Neural progenitor cell (in vitro differentiated cells): ENCODE measurements at regions not wholly inside any gene's neighbourhood (a gene's known extent, or its start where the extent isn't known, plus 50 kb on each side); places are given as distances from the start of the nearest gene placed in this dataset.

ENCODE experiments used
- DNase-seq: peaks from one replicate; pipeline ENCODE4 v3.0.0-alpha.2; 2016; ENCODE audit warnings: low spot score
- H2AFZ ChIP-seq: fragments of 200-600 bp; sonication (generic); replicated peaks from 2 replicates; pipeline ENCODE4 v1.6.1; 2016; ENCODE audit warnings: antibody characterized with exemption
- H3F3A ChIP-seq: fragments of 200-600 bp; sonication (generic); 2 replicates; pipeline ENCODE4 v1.6.1; 2016; ENCODE audit warnings: antibody characterized with exemption, low read depth
- H3K27ac ChIP-seq: fragments of 200-600 bp; sonication (generic); 2 replicates; pipeline ENCODE4 v1.5.1; 2016; ENCODE audit warnings: mild to moderate bottlenecking
- H3K27me3 ChIP-seq: fragments of 200-600 bp; sonication (generic); 2 replicates; pipeline ENCODE4 v1.6.1; 2016; ENCODE audit warnings: mild to moderate bottlenecking, moderate library complexity
- H3K36me3 ChIP-seq: fragments of 200-600 bp; sonication (generic); 2 replicates; pipeline ENCODE4 v1.5.1; 2016
- H3K4me1 ChIP-seq: fragments of 200-600 bp; sonication (generic); 2 replicates; pipeline ENCODE4 v1.6.1; 2016; ENCODE audit warnings: mixed run types
- H3K4me2 ChIP-seq: fragments of 200-600 bp; sonication (generic); 2 replicates; pipeline ENCODE4 v1.6.1; 2016
- H3K4me3 ChIP-seq: fragments of 200-600 bp; sonication (generic); 2 replicates; pipeline ENCODE4 v1.5.1; 2016
- H3K79me2 ChIP-seq: fragments of 200-600 bp; sonication (generic); 2 replicates; pipeline ENCODE4 v1.6.1; 2016; ENCODE audit warnings: low read depth
- H3K9ac ChIP-seq: fragments of 200-600 bp; sonication (generic); 2 replicates; pipeline ENCODE4 v1.6.1; 2016
- H3K9me3 ChIP-seq: fragments of 200-600 bp; sonication (generic); 2 replicates; pipeline ENCODE4 v1.5.1; 2016; ENCODE audit warnings: low read depth
- H4K20me1 ChIP-seq: fragments of 200-600 bp; sonication (generic); 2 replicates; pipeline ENCODE4 v1.6.1; 2016; ENCODE audit warnings: low read depth
- H3K27ac Mint-ChIP-seq: 3 replicates; pipeline ENCODE4 v1.8.0; 2021; ENCODE audit warnings: mixed read lengths
- H3K27me3 Mint-ChIP-seq: 2 replicates; pipeline ENCODE4 v1.8.0; 2022; ENCODE audit warnings: low read depth, mild to moderate bottlenecking, inconsistent platforms, moderate library complexity, mixed read lengths; ENCODE audit not compliant: insufficient read depth
- H3K36me3 Mint-ChIP-seq: 3 replicates; pipeline ENCODE4 v1.8.0; 2021; ENCODE audit warnings: mixed read lengths
- H3K4me1 Mint-ChIP-seq: 3 replicates; pipeline ENCODE4 v1.8.0; 2021; ENCODE audit warnings: mixed read lengths
- H3K4me3 Mint-ChIP-seq: 3 replicates; pipeline ENCODE4 v1.8.0; 2021; ENCODE audit warnings: mild to moderate bottlenecking, moderate library complexity, mixed read lengths
- H3K9me3 Mint-ChIP-seq: 3 replicates; pipeline ENCODE4 v1.8.0; 2020; ENCODE audit warnings: mixed read lengths
- EZH2 ChIP-seq: fragments of 200-600 bp; sonication (generic); IDR thresholded peaks from 2 replicates; pipeline ENCODE4 v1.6.1; 2017; ENCODE audit warnings: antibody characterized with exemption, mild to moderate bottlenecking, moderate library complexity
- EZH2phosphoT487 ChIP-seq: fragments of 200-600 bp; sonication (generic); IDR thresholded peaks from 2 replicates; pipeline ENCODE4 v1.6.1; 2017; ENCODE audit warnings: antibody characterized with exemption
- TF ChIP-seq, protein P1 (sequence below): fragments of 200-600 bp; sonication (generic); IDR thresholded peaks from 2 replicates; pipeline ENCODE4 v1.5.1; 2017; ENCODE audit warnings: antibody characterized with exemption, mild to moderate bottlenecking

DNA sequence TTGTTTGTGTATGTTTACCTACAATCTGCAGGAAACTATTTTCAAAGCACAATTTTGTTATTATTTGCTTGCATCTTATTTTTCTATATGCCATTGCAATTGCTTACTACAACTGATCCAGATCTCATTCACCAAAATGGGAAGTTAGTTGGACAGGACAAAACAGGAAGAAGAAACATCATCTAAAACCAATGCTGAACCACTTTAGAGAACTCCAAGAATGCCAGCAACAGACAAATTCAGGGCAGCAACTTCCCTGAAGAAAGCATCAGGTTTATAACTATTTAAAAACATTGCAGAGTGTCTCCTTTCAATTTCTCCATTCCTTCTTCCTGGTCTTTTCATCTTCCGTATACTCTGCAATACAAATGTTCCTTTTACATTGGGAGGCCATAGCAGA lies 82.4 kb upstream of the SMYD2 start:
- Histone ChIP-seq H3K9ac (no peak overlapping the region), H4K20me1 (peaks cover 1% of the 10 kb centered on the region), H3K36me3 (no peaks in the 10 kb centered on the region), H3K79me2 (no peaks in the 10 kb centered on the region), H3K4me3 (no peak overlapping the region), H3K9me3 (no peaks in the 10 kb centered on the region), H3K27me3 (peaks cover 5% of the 10 kb centered on the region), H3F3A (peaks cover 9% of the 10 kb centered on the region), H3K27ac (no peak overlapping the region), H3K4me1 (peaks cover 9% of the 10 kb centered on the region), H2AFZ (no peak overlapping the region), H3K4me2 (no peak overlapping the region)
- H3K36me3 Mint-ChIP-seq: peaks cover 3% of the 10 kb centered on the region
- DNase-seq: no peak
- no peak overlapping the region for H3K4me3 Mint-ChIP-seq
- H3K27ac Mint-ChIP-seq: no peak overlapping the region
- peaks cover 13% of the 10 kb centered on the region for H3K27me3 Mint-ChIP-seq
- peaks cover 18% of the 10 kb centered on the region for H3K4me1 Mint-ChIP-seq
- no peak for TF ChIP-seq EZH2phosphoT487
- TF ChIP-seq, protein P1, sequence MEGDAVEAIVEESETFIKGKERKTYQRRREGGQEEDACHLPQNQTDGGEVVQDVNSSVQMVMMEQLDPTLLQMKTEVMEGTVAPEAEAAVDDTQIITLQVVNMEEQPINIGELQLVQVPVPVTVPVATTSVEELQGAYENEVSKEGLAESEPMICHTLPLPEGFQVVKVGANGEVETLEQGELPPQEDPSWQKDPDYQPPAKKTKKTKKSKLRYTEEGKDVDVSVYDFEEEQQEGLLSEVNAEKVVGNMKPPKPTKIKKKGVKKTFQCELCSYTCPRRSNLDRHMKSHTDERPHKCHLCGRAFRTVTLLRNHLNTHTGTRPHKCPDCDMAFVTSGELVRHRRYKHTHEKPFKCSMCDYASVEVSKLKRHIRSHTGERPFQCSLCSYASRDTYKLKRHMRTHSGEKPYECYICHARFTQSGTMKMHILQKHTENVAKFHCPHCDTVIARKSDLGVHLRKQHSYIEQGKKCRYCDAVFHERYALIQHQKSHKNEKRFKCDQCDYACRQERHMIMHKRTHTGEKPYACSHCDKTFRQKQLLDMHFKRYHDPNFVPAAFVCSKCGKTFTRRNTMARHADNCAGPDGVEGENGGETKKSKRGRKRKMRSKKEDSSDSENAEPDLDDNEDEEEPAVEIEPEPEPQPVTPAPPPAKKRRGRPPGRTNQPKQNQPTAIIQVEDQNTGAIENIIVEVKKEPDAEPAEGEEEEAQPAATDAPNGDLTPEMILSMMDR: no peak
- no peak for TF ChIP-seq EZH2
- peaks cover 5% of the 10 kb centered on the region for H3K9me3 Mint-ChIP-seq

DNA sequence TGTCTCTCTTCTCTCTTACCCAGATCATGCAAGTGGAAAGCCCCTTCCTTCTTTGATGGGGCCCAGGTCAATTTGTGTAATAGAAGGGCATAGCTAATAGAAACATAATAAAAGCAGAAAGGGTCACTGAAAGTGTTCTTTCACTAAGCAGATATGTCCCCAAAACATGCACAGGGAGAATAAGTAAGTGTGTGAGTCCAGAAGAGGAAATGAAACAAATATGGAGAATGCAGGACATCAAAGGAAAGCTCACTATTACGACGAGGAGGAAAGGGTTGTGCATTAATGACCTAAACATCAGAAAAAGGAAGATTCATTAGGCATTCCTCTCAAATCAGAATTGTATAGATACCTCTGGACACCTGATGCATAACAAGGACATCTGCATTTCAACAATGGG lies 81.4 kb upstream of the SMYD2 start:
- no peak overlapping the region for H2AFZ ChIP-seq
- H3K36me3 ChIP-seq: no peaks in the 10 kb centered on the region
- Mint-ChIP-seq H3K4me1 (peaks cover 16% of the 10 kb centered on the region), H3K27me3 (peaks cover 7% of the 10 kb centered on the region), H3K4me3 (no peak overlapping the region), H3K27ac (no peak overlapping the region), H3K36me3 (peaks cover 3% of the 10 kb centered on the region), H3K9me3 (peaks cover 5% of the 10 kb centered on the region)
- no peaks in the 10 kb centered on the region for H3K79me2 ChIP-seq
- no peak overlapping the region for H3K4me3 ChIP-seq
- no peak for DNase-seq
- no peaks in the 10 kb centered on the region for H4K20me1 ChIP-seq
- H3F3A ChIP-seq: peaks cover 3% of the 10 kb centered on the region
- TF ChIP-seq, protein P1: no peak
- TF ChIP-seq EZH2 (no peak), EZH2phosphoT487 (no peak)
- H3K27me3 ChIP-seq: peaks cover 5% of the 10 kb centered on the region
- no peak overlapping the region for H3K4me2 ChIP-seq
- H3K4me1 ChIP-seq: peaks cover 6% of the 10 kb centered on the region
- H3K9ac ChIP-seq: no peak overlapping the region
- no peak overlapping the region for H3K27ac ChIP-seq
- H3K9me3 ChIP-seq: no peaks in the 10 kb centered on the region

DNA sequence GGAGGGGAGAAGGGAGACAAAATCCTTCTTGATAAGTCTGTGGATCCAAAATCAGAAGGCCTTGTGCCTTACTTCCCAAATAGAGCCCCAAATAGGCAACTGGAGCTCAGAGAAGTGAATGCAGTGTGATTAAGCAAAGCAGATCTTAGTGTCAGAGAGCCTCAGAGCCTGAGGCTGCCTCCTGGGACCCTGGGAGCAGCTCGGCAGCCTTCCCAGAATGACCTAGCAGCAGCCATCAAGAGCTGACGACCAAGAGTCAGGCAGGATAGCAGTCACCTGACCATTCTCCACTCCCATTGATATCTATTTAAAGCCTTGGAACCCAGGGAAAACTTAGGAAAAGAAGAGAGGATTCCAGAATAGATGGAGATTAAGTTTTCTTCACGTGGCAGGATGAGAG lies 78.0 kb upstream of the SMYD2 start:
- H3K36me3 Mint-ChIP-seq: no peaks in the 10 kb centered on the region
- peaks cover 9% of the 10 kb centered on the region for H3K27me3 Mint-ChIP-seq

More for the DNA sequence above, 78.0 kb upstream of the SMYD2 start:
- H3K9ac ChIP-seq: no peak overlapping the region
- H3K4me1 ChIP-seq: peaks cover 29% of the 10 kb centered on the region
- H3K9me3 ChIP-seq: no peaks in the 10 kb centered on the region
- Mint-ChIP-seq H3K9me3 (no peaks in the 10 kb centered on the region), H3K4me1 (peaks cover 41% of the 10 kb centered on the region), H3K4me3 (no peak overlapping the region), H3K27ac (no peak overlapping the region)
- no peak overlapping the region for H2AFZ ChIP-seq
- no peaks in the 10 kb centered on the region for H3K36me3 ChIP-seq
- peaks cover 3% of the 10 kb centered on the region for H3K27me3 ChIP-seq
- H3K27ac ChIP-seq: no peak overlapping the region
- H3K79me2 ChIP-seq: no peaks in the 10 kb centered on the region
- H3K4me3 ChIP-seq: no peak overlapping the region
- H3F3A ChIP-seq: peaks cover 15% of the 10 kb centered on the region
- no peaks in the 10 kb centered on the region for H4K20me1 ChIP-seq
- no peak for DNase-seq
- TF ChIP-seq EZH2phosphoT487 (no peak), EZH2 (no peak)
- TF ChIP-seq, protein P1: no peak
- no peak overlapping the region for H3K4me2 ChIP-seq
